ENCODE measurements at regions not wholly inside any gene's neighbourhood (a gene's known extent, or its start where the extent isn't known, plus 50 kb on each side); places are given as distances from the start of the nearest gene placed in this dataset.
"Not testable (repeated sequence)": the region's sequence is repeated elsewhere in the genome, so short reads cannot be mapped to it uniquely, and the experiment has no call there.

DNA sequence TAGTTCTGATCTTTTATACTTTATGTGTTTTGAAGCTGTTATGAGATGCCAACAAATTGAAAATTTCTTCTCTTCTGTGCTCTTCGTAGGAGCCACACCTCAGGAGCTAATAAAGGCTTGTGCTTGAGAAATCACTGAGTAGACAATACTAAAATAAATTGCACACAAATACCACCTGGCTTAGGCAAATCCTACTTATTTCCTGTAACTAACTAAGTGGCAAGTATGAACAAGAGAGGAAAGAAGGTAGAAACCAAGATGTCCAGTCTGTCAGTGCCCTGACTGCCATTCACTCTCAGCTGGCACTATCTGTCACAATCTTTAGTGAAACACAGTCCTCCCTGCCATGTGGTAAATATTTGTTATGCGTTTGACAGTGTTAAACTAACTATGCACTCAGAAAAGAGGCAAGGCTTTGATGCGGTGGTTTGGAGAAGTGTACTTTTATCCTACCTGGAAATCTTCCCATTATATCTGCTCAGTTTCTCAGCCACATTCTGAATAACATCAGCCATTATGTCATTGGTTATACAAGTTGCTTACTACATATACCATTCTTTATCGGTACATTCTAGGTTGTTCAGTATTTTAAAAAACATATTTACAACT is 293.4 kb upstream of the VWC2 start:
- no peak overlapping the region for H3K4me3 Mint-ChIP-seq
- no peaks in the 10 kb centered on the region for H3K36me3 Mint-ChIP-seq (ENCODE audit: low read depth)
- no peaks in the 10 kb centered on the region for H3K4me1 Mint-ChIP-seq (ENCODE audit: low read depth)
- intact Hi-C loops (cut with micrococcal nuclease), result no loop called here
- DNase-seq, result no peak
- peaks cover 3% of the 10 kb centered on the region for H3K9me3 Mint-ChIP-seq
- no peak overlapping the region for H3K27ac Mint-ChIP-seq
- no peaks in the 10 kb centered on the region for H3K27me3 Mint-ChIP-seq (ENCODE audit: low read depth)
- CTCF ChIA-PET, result no interaction called here

DNA sequence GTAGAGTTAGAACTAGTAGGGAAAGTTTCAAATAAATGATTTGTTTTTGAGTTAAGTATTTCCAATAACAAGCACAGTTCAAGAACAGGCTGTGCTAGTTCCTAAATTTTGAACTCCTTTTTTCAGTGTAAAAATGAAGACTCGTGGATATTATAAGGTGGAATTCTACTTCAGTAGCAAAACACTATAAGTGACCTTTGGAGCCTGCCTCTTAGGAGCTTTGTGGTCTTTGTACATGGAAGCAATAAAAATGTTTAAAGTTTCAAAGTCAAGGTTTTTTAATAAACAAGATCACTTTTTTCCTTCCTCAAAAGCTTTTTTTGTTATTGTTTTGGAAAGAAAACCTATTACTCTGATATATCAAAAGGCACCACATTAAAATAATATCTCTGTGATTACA is 292.4 kb upstream of the VWC2 start:
- CTCF ChIA-PET, result no interaction called here
- no peak for DNase-seq
- no peak overlapping the region for H3K4me3 Mint-ChIP-seq
- no peak overlapping the region for H3K27ac Mint-ChIP-seq
- peaks cover 3% of the 10 kb centered on the region for H3K9me3 Mint-ChIP-seq
- intact Hi-C loops (cut with micrococcal nuclease), result no loop called here
- H3K4me1 Mint-ChIP-seq (ENCODE audit: low read depth), result no peaks in the 10 kb centered on the region
- no peaks in the 10 kb centered on the region for H3K27me3 Mint-ChIP-seq (ENCODE audit: low read depth)
- H3K36me3 Mint-ChIP-seq (ENCODE audit: low read depth), result no peaks in the 10 kb centered on the region

DNA sequence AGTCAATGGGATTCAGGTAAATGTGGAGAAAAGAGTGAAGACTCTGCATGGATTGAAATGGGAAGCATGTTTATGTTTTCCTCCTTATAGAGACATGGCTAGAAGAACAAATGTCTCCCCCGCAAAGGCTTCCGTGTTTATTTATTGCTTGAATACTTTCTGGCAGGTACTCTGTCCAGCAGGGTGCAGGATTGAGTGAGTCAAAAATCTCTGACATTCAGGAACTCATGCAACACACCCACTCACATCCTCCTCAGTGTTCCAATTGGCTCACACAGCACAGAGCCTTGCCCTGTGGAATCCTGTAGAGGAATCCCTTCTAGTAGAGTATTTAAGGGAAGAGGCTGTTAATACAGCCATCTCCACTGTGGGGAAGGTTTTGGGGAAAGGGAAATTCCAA is 290.3 kb upstream of the VWC2 start:
- CTCF ChIA-PET, result no interaction called here
- Mint-ChIP-seq H3K27ac (no peak overlapping the region), H3K36me3 (ENCODE audit: low read depth) (no peaks in the 10 kb centered on the region), H3K9me3 (no peaks in the 10 kb centered on the region), H3K4me1 (ENCODE audit: low read depth) (no peaks in the 10 kb centered on the region), H3K27me3 (ENCODE audit: low read depth) (no peaks in the 10 kb centered on the region), H3K4me3 (no peak overlapping the region)
- intact Hi-C loops (cut with micrococcal nuclease), result no loop called here
- no peak for DNase-seq

DNA sequence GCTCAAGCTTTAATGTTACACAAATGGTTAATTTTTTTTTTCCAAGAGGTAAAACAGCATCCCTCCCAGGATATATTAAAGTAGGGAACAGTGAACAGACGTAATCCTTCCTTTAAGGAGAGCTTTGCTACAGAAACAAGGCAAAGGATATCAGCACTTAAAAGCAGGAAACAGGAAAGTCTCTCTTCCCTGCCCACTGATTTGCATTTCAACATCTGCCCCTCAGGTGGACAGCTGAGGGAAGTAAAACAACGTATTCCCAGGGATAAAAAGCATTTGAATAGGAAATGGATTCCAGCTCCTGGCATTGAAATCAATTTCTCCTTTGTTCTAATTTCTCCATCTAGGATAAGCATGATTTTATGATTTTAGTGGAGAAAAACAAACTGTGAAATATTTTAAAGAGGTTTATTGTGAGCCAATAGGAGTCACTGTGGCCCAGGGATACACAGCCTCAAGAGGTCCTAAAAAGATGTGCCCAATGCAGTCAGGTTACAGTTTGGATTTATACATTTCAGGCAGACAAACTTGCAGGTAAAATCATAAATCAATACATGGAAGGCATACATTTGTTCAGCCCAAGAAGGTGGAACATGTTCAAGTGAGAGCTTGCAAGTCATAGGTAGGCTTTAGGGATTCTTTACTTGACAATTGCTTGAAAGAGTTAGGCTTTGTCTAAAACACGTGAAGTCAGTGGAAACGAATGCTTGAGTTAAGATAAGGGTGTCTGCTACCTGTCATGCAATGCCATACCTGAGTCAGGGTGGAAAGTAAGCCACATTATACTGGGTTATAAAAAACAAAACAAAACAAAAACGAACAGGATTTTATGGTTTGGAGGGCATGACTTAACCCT is 286.2 kb upstream of the VWC2 start:
- CTCF ChIA-PET, result no interaction called here
- intact Hi-C loops (cut with micrococcal nuclease), result no loop called here
- no peak for DNase-seq
- H3K27ac Mint-ChIP-seq, result no peak overlapping the region
- no peak overlapping the region for H3K4me3 Mint-ChIP-seq
- H3K4me1 Mint-ChIP-seq (ENCODE audit: low read depth), result no peaks in the 10 kb centered on the region
- no peaks in the 10 kb centered on the region for H3K9me3 Mint-ChIP-seq
- no peaks in the 10 kb centered on the region for H3K36me3 Mint-ChIP-seq (ENCODE audit: low read depth)
- no peaks in the 10 kb centered on the region for H3K27me3 Mint-ChIP-seq (ENCODE audit: low read depth)

DNA sequence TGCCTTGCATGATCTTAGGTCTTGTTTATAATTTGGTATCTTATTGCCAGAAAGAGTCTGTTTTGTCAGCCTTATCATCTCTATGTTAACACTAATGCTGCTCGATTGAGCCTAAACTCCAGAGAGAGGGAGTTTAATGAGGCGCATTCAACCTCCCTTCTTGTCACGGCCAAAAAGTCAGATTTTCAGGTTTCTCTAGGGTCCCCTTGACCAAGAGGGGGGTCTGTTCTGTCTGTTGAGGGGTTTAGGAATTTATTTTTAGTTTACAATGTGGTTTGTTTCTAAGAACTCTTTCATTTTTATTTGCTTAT is 285.7 kb upstream of the VWC2 start:
- no peak overlapping the region for H3K27ac Mint-ChIP-seq
- CTCF ChIA-PET, result no interaction called here
- no peaks in the 10 kb centered on the region for H3K4me1 Mint-ChIP-seq (ENCODE audit: low read depth)
- no peaks in the 10 kb centered on the region for H3K36me3 Mint-ChIP-seq (ENCODE audit: low read depth)
- H3K27me3 Mint-ChIP-seq (ENCODE audit: low read depth), result no peaks in the 10 kb centered on the region
- DNase-seq, result no peak
- H3K9me3 Mint-ChIP-seq, result no peaks in the 10 kb centered on the region
- intact Hi-C loops (cut with micrococcal nuclease), result no loop called here
- no peak overlapping the region for H3K4me3 Mint-ChIP-seq

DNA sequence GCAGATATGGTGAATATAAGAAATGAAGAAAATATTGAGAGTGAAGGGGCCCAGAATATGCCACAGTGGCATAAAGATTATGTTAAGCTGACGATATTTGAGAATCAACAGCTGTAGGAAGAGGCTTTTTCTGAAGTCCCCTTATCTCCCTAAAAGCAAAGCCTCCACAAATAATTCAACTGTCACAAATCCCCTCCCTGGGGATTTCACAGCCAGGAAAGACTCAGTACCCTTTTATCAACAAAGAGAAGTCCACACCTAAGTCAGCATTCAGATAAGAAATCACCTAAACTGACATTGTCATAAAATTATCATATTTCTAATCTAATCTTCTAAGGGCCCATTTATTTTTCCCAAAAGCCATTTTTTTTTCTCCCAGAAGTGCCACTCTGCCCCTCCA is 284.9 kb upstream of the VWC2 start:
- DNase-seq, result no peak
- Mint-ChIP-seq H3K36me3 (ENCODE audit: low read depth) (no peaks in the 10 kb centered on the region), H3K4me1 (ENCODE audit: low read depth) (no peaks in the 10 kb centered on the region), H3K27ac (no peak overlapping the region), H3K27me3 (ENCODE audit: low read depth) (no peaks in the 10 kb centered on the region), H3K4me3 (no peak overlapping the region), H3K9me3 (no peaks in the 10 kb centered on the region)
- intact Hi-C loops (cut with micrococcal nuclease), result no loop called here
- CTCF ChIA-PET, result no interaction called here

DNA sequence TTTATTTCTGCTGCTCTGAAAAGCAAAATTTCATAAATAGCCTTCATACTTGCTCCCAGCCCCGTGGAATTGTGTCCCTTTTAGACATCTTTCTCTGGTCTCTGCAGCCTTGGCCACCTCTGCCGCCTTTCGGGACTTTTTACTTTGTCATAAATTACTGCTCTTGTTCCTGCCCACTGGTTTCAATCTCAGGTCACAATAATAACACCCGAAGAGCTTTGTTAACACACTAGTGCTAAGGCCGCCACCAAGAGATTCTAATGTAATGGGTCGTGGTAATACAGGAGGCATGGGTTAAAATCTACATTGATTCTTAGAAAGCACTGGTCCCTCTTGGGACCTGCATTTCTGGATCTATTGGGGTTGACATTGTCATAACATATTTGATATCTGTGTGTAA is 276.0 kb upstream of the VWC2 start:
- no peaks in the 10 kb centered on the region for H3K4me1 Mint-ChIP-seq (ENCODE audit: low read depth)
- CTCF ChIA-PET, result no interaction called here
- H3K4me3 Mint-ChIP-seq, result no peak overlapping the region
- intact Hi-C loops (cut with micrococcal nuclease), result no loop called here
- H3K27ac Mint-ChIP-seq, result no peak overlapping the region
- no peaks in the 10 kb centered on the region for H3K36me3 Mint-ChIP-seq (ENCODE audit: low read depth)
- no peak for DNase-seq
- peaks cover 3% of the 10 kb centered on the region for H3K9me3 Mint-ChIP-seq
- H3K27me3 Mint-ChIP-seq (ENCODE audit: low read depth), result no peaks in the 10 kb centered on the region

DNA sequence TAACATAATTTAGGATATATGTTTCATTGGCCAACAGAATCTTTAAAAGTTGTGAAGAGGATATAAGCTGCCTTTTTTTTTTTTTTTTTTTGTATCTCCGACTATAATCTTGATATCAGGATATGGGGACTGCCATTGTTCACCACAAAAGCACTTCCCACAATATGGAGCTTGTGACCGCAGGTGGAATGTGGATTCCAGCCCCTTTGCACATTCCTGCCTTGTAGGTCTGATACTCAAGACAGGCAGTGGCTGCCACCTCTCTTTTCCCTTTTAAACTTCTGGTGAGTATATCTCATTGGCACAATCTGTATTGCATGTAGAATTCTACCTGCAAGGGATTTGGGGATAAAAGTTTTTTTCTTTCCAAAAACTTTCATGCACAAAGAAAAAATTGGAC is 272.7 kb upstream of the VWC2 start:
- intact Hi-C loops (cut with micrococcal nuclease), result no loop called here
- Mint-ChIP-seq H3K4me3 (no peak overlapping the region), H3K4me1 (ENCODE audit: low read depth) (no peaks in the 10 kb centered on the region), H3K27ac (no peak overlapping the region), H3K27me3 (ENCODE audit: low read depth) (no peaks in the 10 kb centered on the region), H3K36me3 (ENCODE audit: low read depth) (no peaks in the 10 kb centered on the region), H3K9me3 (peaks cover 4% of the 10 kb centered on the region)
- no peak for DNase-seq
- CTCF ChIA-PET, result no interaction called here

DNA sequence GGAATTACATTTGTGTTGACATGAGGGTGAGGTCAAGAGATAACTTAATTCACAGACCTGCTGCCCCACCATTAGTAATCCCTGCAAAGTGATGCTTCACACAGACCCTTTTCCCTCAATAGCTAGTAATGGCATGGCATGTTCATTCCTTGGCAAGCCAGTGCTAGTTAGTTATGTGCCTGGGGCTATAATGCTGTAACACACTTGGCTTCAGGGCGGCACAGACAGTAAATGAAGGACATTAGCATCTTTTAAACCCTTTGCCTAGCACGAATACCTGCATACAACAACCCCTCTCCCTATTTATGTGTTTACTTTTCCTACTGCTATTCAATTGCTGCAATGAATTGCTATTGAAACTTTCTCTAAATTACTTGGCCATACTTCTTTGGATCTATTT is 266.2 kb upstream of the VWC2 start:
- CTCF ChIA-PET; DNase-seq; intact Hi-C loops (cut with micrococcal nuclease); H3K36me3 Mint-ChIP-seq (ENCODE audit: low read depth); H3K4me1 Mint-ChIP-seq (ENCODE audit: low read depth); H3K27me3 Mint-ChIP-seq (ENCODE audit: low read depth); H3K9me3 Mint-ChIP-seq; H3K4me3 Mint-ChIP-seq; H3K27ac Mint-ChIP-seq: not testable (repeated sequence)

DNA sequence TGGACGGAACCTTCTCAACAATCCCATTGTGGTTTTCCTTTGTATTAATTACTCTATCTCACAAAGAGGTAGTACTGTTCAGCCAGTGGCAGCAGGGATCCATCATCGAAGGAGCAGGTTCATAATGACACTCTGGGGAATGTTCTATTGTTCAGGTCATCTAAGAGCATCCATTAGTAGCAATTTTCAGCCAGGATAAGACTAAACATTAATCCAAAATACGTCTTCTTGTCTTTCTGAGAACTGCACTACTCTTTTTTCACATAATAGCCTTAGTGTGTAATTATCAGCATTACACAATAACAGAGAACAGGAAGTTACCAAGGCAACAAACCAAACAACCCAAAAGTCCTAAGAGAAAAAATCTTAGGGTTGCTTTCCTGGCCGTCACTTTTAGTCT is 259.5 kb upstream of the VWC2 start:
- CTCF ChIA-PET, result no interaction called here
- H3K4me1 Mint-ChIP-seq (ENCODE audit: low read depth), result no peaks in the 10 kb centered on the region
- no peaks in the 10 kb centered on the region for H3K27me3 Mint-ChIP-seq (ENCODE audit: low read depth)
- peaks cover 2% of the 10 kb centered on the region for H3K9me3 Mint-ChIP-seq
- no peaks in the 10 kb centered on the region for H3K36me3 Mint-ChIP-seq (ENCODE audit: low read depth)
- intact Hi-C loops (cut with micrococcal nuclease), result no loop called here
- no peak overlapping the region for H3K27ac Mint-ChIP-seq
- H3K4me3 Mint-ChIP-seq, result no peak overlapping the region
- no peak for DNase-seq

DNA sequence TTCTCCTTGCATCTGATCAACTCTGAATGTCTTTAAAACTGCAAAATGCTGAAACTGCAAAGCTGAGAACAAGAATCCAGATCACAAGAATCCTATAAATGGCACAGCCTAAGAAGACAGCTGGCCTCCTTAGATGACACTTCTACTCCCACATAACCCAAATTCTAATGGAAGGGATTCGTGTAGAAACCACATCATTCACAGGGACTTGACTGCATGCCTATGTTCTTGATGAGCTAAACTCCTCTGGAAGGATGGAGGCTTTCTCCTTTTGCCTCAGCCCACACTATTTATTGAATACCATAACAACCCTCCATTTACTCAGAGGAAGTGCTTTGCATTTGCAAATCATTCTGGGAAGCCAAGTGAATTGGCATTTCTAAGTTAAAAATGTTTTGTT is 252.5 kb upstream of the VWC2 start:
- Mint-ChIP-seq H3K36me3 (ENCODE audit: low read depth) (no peaks in the 10 kb centered on the region), H3K27ac (no peak overlapping the region), H3K9me3 (peaks cover 3% of the 10 kb centered on the region), H3K4me1 (ENCODE audit: low read depth) (no peaks in the 10 kb centered on the region), H3K27me3 (ENCODE audit: low read depth) (no peaks in the 10 kb centered on the region), H3K4me3 (no peak overlapping the region)
- DNase-seq, result no peak
- CTCF ChIA-PET, result no interaction called here
- intact Hi-C loops (cut with micrococcal nuclease), result no loop called here

DNA sequence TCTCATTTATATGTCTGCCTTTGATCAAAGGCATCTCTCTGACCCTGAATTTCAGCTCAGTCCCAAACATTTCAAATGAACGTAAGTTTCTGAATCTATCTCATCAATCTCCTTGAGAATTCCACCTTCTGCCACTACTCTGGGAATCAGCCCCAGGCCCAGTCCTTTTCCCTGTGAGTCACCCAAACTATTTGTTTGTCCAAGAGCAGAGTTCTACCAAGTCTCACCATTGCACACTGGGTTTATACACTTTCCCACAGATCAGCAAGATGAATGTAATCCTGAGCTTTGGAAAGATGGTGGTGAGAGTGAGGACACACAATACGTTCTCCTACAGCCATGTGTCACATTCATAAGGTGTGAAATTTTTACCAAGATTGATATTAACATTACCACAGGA is 251.3 kb upstream of the VWC2 start:
- H3K4me3 Mint-ChIP-seq, result no peak overlapping the region
- CTCF ChIA-PET, result no interaction called here
- intact Hi-C loops (cut with micrococcal nuclease), result no loop called here
- H3K4me1 Mint-ChIP-seq (ENCODE audit: low read depth), result no peaks in the 10 kb centered on the region
- no peaks in the 10 kb centered on the region for H3K27me3 Mint-ChIP-seq (ENCODE audit: low read depth)
- peaks cover 3% of the 10 kb centered on the region for H3K9me3 Mint-ChIP-seq
- no peak for DNase-seq
- no peak overlapping the region for H3K27ac Mint-ChIP-seq
- no peaks in the 10 kb centered on the region for H3K36me3 Mint-ChIP-seq (ENCODE audit: low read depth)

DNA sequence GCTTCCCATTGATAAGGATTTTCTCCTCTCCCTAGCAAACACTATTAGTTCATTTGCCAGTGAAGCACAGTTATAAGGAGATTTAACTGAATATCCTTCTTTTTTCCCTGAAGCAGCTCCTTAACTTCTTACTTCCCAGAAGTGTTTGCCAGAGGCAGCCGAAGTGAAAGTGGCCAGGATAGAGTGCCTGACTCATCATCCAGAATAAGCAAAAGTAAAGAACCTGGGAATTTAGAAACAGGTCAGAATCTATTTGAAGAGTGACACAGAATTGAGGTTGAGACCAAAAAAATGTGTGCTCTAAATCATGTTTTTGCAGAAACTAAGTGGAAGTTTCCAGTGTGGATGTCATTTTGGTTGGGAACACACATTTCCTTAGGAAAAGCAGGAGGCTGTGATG is 249.6 kb upstream of the VWC2 start:
- no peak overlapping the region for H3K27ac Mint-ChIP-seq
- intact Hi-C loops (cut with micrococcal nuclease), result no loop called here
- no peak overlapping the region for H3K4me3 Mint-ChIP-seq
- DNase-seq, result no peak
- peaks cover 3% of the 10 kb centered on the region for H3K9me3 Mint-ChIP-seq
- H3K36me3 Mint-ChIP-seq (ENCODE audit: low read depth), result no peaks in the 10 kb centered on the region
- CTCF ChIA-PET, result no interaction called here
- H3K4me1 Mint-ChIP-seq (ENCODE audit: low read depth), result no peaks in the 10 kb centered on the region
- H3K27me3 Mint-ChIP-seq (ENCODE audit: low read depth), result no peaks in the 10 kb centered on the region
